GM12872 (cell line): ENCODE measurements at regions not wholly inside any gene's neighbourhood (a gene's known extent, or its start where the extent isn't known, plus 50 kb on each side); places are given as distances from the start of the nearest gene placed in this dataset.

Experiments
- TF ChIP-seq, protein P1 (sequence below): IDR thresholded peaks from 3 replicates; pipeline ENCODE4 v1.5.1; 2011; ENCODE audit warnings: low read depth, mild to moderate bottlenecking, low read length, moderate library complexity; ENCODE audit not compliant: insufficient read depth

DNA sequence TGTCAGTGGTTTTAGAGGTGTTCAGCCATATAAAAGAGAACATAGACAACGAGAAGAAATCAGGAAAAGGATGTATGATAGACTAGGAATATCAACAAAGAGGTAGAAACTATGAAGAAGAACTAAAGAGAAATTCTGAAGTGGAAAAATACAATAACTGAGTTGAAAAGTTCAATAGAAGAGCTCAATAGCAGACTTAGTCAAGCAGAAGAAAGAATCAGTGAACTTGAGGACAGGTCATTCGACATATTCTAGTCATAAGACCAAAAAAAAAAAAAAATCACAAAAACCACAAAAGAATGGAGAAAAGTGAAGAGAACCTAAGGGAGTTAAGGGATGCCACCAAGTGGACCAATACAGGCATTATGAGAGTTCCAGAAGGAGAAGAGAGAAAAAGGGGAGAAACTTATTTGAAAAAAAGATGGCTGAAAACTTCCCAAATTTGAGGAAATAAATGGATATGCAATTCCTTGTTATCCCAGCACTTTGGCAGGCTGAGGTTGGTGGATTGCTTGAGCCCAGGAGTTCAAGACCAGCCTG is 321.2 kb downstream of the ABCC12 start:
- TF ChIP-seq, protein P1, sequence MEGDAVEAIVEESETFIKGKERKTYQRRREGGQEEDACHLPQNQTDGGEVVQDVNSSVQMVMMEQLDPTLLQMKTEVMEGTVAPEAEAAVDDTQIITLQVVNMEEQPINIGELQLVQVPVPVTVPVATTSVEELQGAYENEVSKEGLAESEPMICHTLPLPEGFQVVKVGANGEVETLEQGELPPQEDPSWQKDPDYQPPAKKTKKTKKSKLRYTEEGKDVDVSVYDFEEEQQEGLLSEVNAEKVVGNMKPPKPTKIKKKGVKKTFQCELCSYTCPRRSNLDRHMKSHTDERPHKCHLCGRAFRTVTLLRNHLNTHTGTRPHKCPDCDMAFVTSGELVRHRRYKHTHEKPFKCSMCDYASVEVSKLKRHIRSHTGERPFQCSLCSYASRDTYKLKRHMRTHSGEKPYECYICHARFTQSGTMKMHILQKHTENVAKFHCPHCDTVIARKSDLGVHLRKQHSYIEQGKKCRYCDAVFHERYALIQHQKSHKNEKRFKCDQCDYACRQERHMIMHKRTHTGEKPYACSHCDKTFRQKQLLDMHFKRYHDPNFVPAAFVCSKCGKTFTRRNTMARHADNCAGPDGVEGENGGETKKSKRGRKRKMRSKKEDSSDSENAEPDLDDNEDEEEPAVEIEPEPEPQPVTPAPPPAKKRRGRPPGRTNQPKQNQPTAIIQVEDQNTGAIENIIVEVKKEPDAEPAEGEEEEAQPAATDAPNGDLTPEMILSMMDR = no peak

DNA sequence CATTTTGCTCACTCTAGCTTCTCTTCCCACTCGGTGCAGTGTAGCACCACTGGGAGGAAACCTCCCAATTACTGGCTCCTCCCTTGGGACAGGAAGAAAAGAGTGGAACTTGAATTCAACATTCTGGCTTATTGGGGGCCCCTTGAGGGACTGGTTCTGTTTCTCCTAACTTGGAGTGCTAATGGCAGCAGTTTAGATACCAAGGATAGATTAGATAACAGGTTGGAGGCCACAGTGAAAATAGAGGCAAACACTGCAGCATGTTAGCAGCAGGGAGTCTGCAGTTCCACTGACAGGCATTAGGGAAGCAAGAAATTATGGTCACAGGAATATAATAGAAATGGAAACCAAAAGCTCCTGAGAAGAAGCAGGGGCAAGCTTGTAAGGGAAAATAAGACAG is 322.0 kb downstream of the ABCC12 start:
- TF ChIP-seq, protein P1 = no peak

DNA sequence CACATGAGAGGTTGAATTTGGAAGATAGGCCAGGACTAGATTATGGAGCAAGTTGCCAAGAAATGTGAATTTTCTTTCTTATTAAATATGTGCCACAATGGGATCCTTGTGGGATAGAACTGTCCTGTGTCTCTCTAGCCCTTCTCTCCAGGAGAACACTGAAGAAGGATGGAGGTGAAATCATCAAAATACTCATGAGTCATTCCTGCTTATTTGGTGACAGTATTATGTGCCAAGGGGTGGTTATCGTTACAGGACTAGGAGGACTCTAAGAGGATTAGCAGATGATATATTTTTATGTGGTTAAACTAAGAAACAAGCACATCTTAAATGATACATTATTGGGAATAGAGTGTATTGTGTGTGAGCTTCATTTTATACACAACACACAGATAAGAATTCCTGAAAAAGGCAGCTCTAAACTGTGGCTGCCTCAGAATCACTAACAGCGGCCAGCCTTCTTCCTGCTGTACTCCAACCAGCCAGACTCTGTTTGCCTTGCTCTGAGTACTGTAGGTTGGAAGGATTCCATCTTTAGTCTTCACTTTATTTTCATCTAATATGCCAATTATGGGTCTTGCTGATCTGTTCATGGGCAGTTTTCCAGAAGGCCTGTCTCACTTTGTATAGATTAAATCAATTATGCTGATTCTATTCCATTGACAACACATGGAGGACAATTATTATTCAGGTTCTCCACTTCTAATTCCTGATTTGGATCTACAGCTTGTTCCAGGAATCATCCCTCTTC is 325.8 kb downstream of the ABCC12 start:
- TF ChIP-seq, protein P1 = no peak

DNA sequence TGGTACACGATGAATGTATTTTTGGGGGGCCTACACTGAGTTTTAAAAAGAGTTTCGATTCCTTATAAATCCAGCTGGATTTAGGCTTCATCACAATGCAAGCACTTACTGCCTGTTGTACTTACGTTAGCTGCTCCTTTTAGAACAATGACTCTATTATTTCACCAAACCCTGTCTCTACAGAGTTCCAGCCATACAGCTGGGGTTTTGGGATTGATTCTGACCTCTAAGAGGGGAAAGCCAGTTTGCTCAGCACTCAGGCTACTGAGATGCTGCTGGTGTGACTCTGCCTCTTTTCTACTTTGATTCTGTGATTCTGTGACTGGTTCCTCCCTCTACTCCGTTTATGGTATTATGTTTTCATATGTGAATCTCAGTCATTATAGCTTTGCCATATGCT is 329.7 kb downstream of the ABCC12 start:
- TF ChIP-seq, protein P1 = no peak

DNA sequence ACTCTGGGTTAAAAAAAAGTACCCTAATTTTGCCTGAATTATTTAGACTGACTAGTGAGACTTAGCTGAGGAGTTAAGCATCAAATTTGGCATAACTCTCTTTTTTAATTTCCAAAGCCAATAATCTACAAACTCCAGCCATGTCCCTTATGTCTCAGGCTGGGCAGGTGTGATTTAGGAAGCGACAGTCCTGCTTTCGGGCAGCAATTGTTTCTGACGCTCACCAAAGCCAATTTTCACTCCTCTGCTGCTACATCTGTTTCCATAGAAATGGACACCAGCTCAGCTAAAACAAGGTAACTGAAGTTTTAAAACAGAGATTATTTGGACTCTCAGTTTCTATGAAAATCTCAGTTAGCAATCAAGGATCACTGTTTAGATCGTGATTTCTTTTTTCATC is 338.7 kb downstream of the ABCC12 start:
- TF ChIP-seq, protein P1 = no peak

DNA sequence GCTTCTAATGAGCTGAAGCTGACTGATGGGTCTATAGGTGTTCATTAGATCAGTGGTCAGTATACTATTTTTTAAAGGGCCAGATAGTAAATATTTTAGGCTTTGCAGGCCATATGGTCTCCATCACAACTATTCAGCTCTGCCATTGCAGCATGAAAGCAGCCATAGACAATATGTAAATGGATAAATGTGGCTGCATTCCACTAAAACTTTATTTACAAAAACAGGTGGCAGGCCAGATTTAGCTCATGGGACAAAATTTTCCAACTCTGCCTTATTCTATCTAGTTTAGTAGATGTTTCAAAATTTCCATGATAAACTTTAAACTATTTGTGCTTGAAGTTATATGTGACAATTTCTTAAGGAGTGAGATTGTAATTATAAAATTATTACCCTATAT is 339.3 kb downstream of the ABCC12 start:
- TF ChIP-seq, protein P1 = no peak

DNA sequence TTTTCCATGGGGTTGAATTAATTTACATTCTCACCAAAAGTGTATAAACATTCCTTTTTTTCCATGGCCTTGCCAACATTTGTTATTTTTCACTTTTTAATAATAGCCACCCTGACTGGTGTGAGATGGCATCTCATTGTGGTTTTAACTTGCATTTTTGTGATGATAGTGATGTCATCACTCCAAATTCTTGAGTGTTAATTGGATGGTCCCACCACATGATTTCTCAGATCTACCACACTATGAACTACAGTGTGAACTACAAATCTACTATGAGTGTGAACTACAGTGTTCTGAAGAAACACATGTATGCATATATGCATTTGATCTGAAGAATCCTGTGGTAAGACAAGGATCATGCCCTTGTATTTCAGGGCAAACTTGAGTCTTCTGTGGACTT is 340.1 kb downstream of the ABCC12 start:
- TF ChIP-seq, protein P1 = no peak
